Liver (tissue), 3 donors: ENCODE measurements at regions not wholly inside any gene's neighbourhood (a gene's known extent, or its start where the extent isn't known, plus 50 kb on each side); places are given as distances from the start of the nearest gene placed in this dataset.

Source experiments
- CTCF ChIP-seq: fragments of 150-350 bp; IDR thresholded peaks from 2 replicates; pipeline ENCODE4 v1.5.1; 2017; ENCODE audit warnings: improper control_type of control experiment, low read depth, low read length; ENCODE audit not compliant: missing input control
- MAX ChIP-seq: IDR thresholded peaks from 2 replicates; pipeline ENCODE4 v1.6.1; 2016; ENCODE audit warnings: antibody characterized with exemption
- RXRA ChIP-seq, 2 donors: IDR thresholded peaks; 2 replicates each; pipeline ENCODE4 v1.6.1; 2017 to 2018; ENCODE audit warnings: antibody characterized with exemption in 2 of 2, mild to moderate bottlenecking in 1 of 2
- ZBTB33 ChIP-seq: IDR thresholded peaks from 2 replicates; pipeline ENCODE4 v1.6.1; 2016; ENCODE audit warnings: antibody characterized with exemption
- donor health status: healthy.
- donor health status: healthy.

DNA sequence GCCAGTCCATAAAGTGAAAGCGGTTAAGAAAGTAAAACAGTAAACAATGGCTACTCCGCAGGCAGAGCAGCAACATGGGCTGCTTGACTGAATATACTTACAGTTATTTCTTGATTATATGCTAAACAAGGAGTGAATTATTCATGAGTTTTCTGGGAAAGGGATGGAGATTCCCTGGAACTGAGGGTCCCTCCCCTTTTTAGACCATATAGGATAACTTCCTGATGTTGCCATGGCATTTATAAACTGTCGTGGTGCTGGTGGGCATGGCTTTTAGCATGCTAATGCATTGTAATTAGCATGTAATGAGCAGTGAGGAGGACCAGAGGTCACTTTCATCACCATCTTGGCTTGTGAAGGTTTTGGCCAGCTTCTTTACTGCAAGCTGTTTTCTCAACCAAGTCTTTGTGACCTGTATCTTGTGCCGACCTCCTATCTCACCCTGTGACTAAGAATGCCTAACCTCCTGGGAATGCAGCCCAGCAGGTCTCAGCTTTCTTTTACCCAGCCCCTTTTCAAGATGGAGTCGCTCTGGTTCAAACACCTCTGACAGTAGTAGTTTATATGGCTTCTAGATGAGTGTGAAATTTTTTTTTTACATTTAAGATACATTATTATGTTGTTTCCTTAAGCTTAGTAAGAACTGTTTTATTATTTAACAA is 514.8 kb upstream of the TENM3 start:
- TF ChIP-seq RXRA (IDR thresholded peaks at IDR 0.05) (no peak), CTCF (no peak), MAX (no peak), ZBTB33 (no peak)
